ENCODE measurements at regions not wholly inside any gene's neighbourhood (a gene's known extent, or its start where the extent isn't known, plus 50 kb on each side); places are given as distances from the start of the nearest gene placed in this dataset.

DNA sequence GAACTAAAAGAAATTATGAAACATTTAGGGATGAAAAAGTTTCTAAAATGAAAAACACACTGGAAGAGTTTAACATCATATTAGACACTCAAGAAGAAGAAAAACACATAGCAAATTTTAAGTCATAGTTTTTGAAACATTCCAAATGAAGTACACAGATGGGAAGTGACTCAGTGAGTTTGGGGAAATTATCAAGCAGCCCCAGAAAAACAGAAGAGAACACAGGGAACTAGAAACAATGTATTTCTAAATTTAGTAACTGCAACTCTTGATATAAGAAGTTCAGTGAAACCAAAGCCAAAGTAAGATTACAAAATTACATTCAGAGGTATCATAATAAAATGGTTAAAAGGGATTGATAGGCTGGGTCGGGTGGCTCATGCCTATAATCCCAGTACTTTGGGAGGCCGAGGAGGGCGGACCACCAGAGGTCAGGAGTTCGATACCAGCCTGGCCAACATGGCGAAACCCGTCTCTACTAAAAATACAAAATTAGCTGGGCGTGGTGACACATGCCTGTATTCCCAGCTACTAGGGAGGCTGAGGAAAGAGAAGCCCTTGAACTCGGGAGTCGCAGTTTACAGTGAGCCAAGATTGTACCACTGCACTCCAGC is 461.2 kb downstream of the KCTD8 start:
- H3K4me1 Mint-ChIP-seq (ENCODE audit: low read depth, unreplicated experiment): peaks cover 7% of the 10 kb centered on the region
- no peak overlapping the region for H3K4me3 Mint-ChIP-seq (ENCODE audit: unreplicated experiment)
- Histone ChIP-seq H3K4me3 (ENCODE audit: low read depth, low read length) (no peak overlapping the region), H3K4me1 (no peaks in the 10 kb centered on the region; the same call in 1 of the 2 replicates), H3K9me3 (no peaks in the 10 kb centered on the region), H3K27me3 (replicated peaks; ENCODE audit: control insufficient read depth, insufficient read depth, low read length) (no peaks in the 10 kb centered on the region), H3K36me3 (ENCODE audit: control insufficient read depth, insufficient read depth, low read length) (no peaks in the 10 kb centered on the region)
- no peaks in the 10 kb centered on the region for H3K27me3 Mint-ChIP-seq (ENCODE audit: insufficient read depth, unreplicated experiment)
- intact Hi-C loops (cut with micrococcal nuclease; ENCODE audit: unreplicated experiment): no loop called here
- ChIA-PET CTCF (no interaction called here), POLR2A (no interaction called here)
- H3K9me3 Mint-ChIP-seq (ENCODE audit: unreplicated experiment): peaks cover 22% of the 10 kb centered on the region
- no peak for DNase-seq
- H3K36me3 Mint-ChIP-seq (ENCODE audit: insufficient read depth, unreplicated experiment): no peaks in the 10 kb centered on the region
- no TSS peak for BruUV-seq (replicated peaks)
- TF ChIP-seq, protein P1, sequence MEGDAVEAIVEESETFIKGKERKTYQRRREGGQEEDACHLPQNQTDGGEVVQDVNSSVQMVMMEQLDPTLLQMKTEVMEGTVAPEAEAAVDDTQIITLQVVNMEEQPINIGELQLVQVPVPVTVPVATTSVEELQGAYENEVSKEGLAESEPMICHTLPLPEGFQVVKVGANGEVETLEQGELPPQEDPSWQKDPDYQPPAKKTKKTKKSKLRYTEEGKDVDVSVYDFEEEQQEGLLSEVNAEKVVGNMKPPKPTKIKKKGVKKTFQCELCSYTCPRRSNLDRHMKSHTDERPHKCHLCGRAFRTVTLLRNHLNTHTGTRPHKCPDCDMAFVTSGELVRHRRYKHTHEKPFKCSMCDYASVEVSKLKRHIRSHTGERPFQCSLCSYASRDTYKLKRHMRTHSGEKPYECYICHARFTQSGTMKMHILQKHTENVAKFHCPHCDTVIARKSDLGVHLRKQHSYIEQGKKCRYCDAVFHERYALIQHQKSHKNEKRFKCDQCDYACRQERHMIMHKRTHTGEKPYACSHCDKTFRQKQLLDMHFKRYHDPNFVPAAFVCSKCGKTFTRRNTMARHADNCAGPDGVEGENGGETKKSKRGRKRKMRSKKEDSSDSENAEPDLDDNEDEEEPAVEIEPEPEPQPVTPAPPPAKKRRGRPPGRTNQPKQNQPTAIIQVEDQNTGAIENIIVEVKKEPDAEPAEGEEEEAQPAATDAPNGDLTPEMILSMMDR (IDR thresholded peaks at IDR 0.05; ENCODE audit: insufficient read depth in 1 of 2, low read depth in 1 of 2, low read length in 1 of 2, severe bottlenecking in 1 of 2, unreplicated experiment in 1 of 2): no peak
- H3K27ac Mint-ChIP-seq (ENCODE audit: unreplicated experiment): no peak overlapping the region

DNA sequence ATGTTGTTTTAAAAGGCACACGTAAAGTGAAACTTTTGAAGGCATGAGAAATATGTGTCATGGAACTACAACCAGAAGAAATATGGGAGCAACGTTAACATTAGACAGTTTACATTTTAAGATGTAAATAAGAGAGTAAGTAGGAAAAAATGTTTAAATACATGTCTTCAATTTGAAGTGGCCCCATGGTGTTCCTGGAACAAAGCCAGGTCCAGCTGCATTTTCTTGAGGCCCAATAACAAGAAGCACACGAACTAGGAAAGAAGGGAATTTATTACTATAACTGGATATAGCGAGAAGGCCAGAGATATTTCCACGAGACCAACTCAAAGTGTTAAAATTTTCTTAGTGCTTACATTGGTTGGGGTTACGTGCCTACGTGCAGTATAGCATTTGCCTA is 458.1 kb downstream of the KCTD8 start:
- no peaks in the 10 kb centered on the region for H3K36me3 ChIP-seq (ENCODE audit: control insufficient read depth, insufficient read depth, low read length)
- BruUV-seq (replicated peaks): no TSS peak
- peaks cover 13% of the 10 kb centered on the region for H3K4me1 Mint-ChIP-seq (ENCODE audit: low read depth, unreplicated experiment)
- ChIA-PET POLR2A (no interaction called here), CTCF (no interaction called here)
- H3K27me3 Mint-ChIP-seq (ENCODE audit: insufficient read depth, unreplicated experiment): no peaks in the 10 kb centered on the region
- TF ChIP-seq, protein P1 (IDR thresholded peaks at IDR 0.05; ENCODE audit: insufficient read depth in 1 of 2, low read depth in 1 of 2, low read length in 1 of 2, severe bottlenecking in 1 of 2, unreplicated experiment in 1 of 2): no peak
- H3K4me3 Mint-ChIP-seq (ENCODE audit: unreplicated experiment): no peak overlapping the region
- H3K4me1 ChIP-seq: no peaks in the 10 kb centered on the region; the same call in 1 of the 2 replicates
- DNase-seq: no peak
- H3K9me3 ChIP-seq: no peaks in the 10 kb centered on the region
- H3K27ac Mint-ChIP-seq (ENCODE audit: unreplicated experiment): no peak overlapping the region
- intact Hi-C loops (cut with micrococcal nuclease; ENCODE audit: unreplicated experiment): no loop called here
- no peaks in the 10 kb centered on the region for H3K27me3 ChIP-seq (replicated peaks; ENCODE audit: control insufficient read depth, insufficient read depth, low read length)
- H3K9me3 Mint-ChIP-seq (ENCODE audit: unreplicated experiment): no peaks in the 10 kb centered on the region
- no peaks in the 10 kb centered on the region for H3K36me3 Mint-ChIP-seq (ENCODE audit: insufficient read depth, unreplicated experiment)
- H3K4me3 ChIP-seq (ENCODE audit: low read depth, low read length): no peak overlapping the region

DNA sequence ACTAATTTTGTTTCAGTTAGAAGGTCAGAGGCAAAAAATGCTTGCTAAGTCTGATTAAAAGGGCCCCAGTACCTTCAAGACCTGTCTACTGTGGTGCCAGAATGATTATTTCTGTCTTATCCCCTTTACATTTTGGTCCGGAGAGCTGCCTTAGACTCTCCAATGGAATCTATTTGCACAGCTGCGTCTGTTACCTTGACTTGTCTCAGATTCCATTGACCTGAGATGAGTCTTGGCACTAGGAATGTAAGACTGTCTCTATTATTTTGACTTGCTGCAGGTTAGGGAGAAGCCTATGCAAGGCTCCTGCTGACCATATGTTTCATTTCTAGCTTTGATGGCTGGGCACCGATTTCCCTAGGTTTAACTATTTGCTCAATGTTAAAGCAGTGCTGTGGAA is 457.6 kb downstream of the KCTD8 start:
- no peaks in the 10 kb centered on the region for H3K36me3 Mint-ChIP-seq (ENCODE audit: insufficient read depth, unreplicated experiment)
- H3K27ac Mint-ChIP-seq (ENCODE audit: unreplicated experiment): no peak overlapping the region
- Histone ChIP-seq H3K4me3 (ENCODE audit: low read depth, low read length) (no peak overlapping the region), H3K27me3 (replicated peaks; ENCODE audit: control insufficient read depth, insufficient read depth, low read length) (no peaks in the 10 kb centered on the region), H3K4me1 (no peaks in the 10 kb centered on the region; the same call in 1 of the 2 replicates), H3K36me3 (ENCODE audit: control insufficient read depth, insufficient read depth, low read length) (no peaks in the 10 kb centered on the region), H3K9me3 (no peaks in the 10 kb centered on the region)
- intact Hi-C loops (cut with micrococcal nuclease; ENCODE audit: unreplicated experiment): no loop called here
- peak in 1 of 2 experiments; percentile 6 for DNase-seq
- ChIA-PET POLR2A (no interaction called here), CTCF (no interaction called here)
- no peaks in the 10 kb centered on the region for H3K27me3 Mint-ChIP-seq (ENCODE audit: insufficient read depth, unreplicated experiment)
- no peaks in the 10 kb centered on the region for H3K9me3 Mint-ChIP-seq (ENCODE audit: unreplicated experiment)
- no TSS peak for BruUV-seq (replicated peaks)
- H3K4me1 Mint-ChIP-seq (ENCODE audit: low read depth, unreplicated experiment): peaks cover 13% of the 10 kb centered on the region
- TF ChIP-seq, protein P1 (IDR thresholded peaks at IDR 0.05; ENCODE audit: insufficient read depth in 1 of 2, low read depth in 1 of 2, low read length in 1 of 2, severe bottlenecking in 1 of 2, unreplicated experiment in 1 of 2): no peak
- no peak overlapping the region for H3K4me3 Mint-ChIP-seq (ENCODE audit: unreplicated experiment)

Data from Caco-2 (cell line).